ENCODE measurements at regions not wholly inside any gene's neighbourhood (a gene's known extent, or its start where the extent isn't known, plus 50 kb on each side); places are given as distances from the start of the nearest gene placed in this dataset.

DNA sequence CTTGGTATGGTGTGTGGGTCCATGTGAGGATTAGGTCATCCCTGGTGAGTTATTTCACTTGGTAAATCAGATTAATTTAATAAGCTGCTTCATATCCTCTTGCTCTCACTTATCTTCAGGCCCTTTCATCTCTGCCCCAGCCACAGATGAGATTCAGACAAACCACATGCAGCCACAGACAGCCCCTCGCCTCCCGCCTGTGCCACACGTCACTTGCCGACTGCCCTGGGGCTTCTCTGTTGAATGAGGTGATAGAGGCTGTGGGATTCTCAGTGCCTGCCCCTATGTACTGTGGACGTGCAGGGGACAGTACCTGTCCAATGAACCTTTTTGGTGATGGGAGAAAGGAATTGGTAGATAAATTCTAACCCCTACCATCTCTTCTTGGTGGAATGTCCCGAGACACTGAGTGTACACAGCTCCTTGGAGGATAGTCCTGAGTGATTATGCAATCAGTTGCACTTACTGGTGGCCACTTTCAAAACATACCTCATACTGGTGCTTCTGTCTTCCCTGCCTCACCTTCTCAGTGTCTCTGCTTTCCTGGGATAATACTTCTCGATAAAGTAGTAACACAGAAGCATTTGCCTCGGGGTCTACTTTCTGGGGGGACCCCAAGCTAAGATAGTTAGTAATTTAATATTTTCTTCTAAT, 248.7 kb downstream of the TTC6 start:
- TF ChIP-seq, protein P1, sequence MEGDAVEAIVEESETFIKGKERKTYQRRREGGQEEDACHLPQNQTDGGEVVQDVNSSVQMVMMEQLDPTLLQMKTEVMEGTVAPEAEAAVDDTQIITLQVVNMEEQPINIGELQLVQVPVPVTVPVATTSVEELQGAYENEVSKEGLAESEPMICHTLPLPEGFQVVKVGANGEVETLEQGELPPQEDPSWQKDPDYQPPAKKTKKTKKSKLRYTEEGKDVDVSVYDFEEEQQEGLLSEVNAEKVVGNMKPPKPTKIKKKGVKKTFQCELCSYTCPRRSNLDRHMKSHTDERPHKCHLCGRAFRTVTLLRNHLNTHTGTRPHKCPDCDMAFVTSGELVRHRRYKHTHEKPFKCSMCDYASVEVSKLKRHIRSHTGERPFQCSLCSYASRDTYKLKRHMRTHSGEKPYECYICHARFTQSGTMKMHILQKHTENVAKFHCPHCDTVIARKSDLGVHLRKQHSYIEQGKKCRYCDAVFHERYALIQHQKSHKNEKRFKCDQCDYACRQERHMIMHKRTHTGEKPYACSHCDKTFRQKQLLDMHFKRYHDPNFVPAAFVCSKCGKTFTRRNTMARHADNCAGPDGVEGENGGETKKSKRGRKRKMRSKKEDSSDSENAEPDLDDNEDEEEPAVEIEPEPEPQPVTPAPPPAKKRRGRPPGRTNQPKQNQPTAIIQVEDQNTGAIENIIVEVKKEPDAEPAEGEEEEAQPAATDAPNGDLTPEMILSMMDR (IDR thresholded peaks at IDR 0.05), result no peak

DNA sequence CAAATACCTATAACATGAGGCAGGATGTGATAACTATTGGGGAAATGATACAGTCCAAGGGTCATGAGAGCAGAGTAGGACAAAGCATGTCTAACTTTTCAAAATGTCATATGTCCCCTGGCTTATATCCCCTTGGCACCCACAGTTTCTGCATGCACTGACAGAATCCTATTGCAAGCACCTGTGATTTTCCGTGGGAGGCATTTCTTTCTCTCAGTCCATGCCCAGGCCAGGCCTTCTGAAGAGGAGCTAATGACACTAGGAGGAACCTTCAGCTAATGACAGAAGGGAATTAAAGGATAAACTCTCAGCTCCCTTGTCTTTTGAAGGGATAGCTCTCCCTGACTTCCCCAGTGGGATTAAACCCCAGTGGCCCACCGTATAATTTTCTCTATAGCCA, 249.2 kb downstream of the TTC6 start:
- TF ChIP-seq, protein P1 (IDR thresholded peaks at IDR 0.05), result no peak

DNA sequence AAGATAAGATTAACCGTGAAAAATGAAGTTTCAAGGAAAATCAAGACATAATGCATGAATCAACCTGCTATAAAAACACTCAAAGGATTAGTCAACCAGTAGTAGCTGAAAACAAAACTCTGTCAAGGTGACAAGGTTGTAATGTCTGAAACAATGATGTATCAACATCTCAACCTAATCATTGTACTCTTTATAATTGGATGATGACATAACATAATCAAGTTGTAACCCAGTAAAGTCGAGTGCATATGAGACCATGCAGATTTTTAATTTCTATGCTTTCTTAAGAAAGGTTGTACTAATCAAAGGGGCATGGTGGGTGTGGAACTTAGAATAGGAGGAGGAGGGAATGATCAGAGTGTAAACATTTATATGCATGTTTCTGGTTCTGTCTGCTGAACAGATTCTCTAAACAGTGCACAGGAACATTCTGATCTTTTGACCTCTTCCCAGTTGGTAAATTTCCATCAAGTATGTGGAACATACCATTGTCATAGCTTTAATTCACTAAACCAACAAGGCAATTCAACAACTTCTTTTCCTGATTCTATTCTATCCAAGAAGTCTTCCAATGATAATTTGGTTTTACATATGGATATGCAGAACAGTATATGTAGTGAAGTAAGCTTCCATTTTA, 253.7 kb downstream of the TTC6 start:
- TF ChIP-seq, protein P1 (IDR thresholded peaks at IDR 0.05), result no peak

DNA sequence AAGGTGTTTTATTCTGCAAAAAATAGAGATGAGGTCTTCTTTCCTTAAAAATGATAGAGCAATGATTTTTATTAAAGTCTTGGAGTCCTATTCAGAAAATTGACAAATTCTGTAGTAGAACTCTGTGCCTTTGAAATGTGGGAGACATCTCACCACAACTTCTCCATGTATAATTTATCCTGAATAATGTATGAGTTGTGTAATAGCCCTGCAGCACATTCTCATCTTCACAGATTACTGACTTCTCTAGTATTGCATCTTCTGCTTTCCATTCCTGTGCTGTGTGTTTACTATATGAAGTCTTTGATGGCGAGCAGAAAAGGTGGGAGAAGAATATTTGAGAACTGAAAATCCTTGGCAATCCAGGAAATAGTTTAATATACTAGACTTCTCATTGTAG, 255.6 kb downstream of the TTC6 start:
- TF ChIP-seq, protein P1 (IDR thresholded peaks at IDR 0.05), result no peak

DNA sequence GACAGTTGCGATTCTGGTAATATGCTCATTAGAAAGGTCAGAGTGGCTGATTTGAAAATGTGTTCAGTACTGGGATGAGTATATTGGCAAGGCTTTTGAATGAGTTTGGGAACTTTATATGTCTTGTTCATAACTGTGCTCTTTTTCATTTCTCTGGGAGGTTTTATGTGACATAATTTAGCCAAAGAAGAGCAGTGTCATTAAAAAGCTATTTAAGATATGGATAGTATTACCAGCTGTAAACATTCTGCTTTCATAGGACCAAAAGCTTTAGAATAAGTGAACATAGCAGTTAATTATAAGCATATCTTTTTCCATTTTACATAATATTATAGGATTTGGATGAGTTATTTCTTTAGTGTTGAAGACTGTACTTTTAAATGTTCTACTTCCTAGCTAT, 260.4 kb downstream of the TTC6 start:
- TF ChIP-seq, protein P1 (IDR thresholded peaks at IDR 0.05), result no peak

DNA sequence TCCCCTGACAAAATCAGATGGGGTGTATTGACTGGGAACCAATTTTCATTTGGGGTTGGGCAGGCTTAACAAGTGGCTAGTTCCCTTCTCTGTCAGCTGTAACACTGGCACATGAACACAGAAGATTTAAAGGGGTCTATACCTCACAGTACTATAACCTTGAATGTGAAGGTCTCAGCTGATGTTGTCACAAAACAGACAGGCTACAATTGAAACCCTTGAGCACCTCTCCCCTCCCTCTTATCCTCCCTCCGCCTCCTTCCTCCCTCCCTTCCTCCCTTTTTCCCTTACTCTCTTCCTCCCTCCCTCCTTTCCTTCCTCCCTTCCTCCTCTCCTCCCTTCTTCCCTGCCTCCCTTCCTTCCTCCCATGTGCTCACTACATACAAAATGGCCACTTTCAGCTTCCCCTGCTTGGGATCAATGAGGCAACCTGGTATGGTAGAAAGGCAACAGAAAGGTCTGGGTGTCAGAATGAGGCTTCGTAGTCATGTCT, 262.4 kb downstream of the TTC6 start:
- TF ChIP-seq, protein P1 (IDR thresholded peaks at IDR 0.05), result no peak

DNA sequence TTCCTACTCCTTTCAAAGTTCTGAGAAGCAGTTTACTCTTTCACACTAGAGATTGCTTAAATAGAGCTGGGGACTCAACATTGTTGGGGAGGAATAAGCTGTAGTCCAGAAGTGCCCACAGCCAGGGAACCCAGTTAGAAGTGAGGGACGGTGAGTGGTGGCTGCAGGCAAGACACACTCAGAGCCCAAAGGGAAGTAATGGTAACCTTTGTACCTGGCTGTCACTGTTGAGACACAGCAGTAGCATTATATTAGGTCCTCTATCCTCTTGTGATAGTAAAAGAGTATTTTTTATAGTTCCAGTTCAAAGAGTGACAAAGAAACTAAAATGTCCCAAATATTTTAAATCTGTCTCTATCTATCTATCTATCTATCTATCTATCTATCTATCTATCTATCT, 263.3 kb downstream of the TTC6 start:
- TF ChIP-seq, protein P1 (IDR thresholded peaks at IDR 0.05), result no peak

Measured in LNCAP (cell line).